IMR-90 (cell line): ENCODE measurements at regions not wholly inside any gene's neighbourhood (a gene's known extent, or its start where the extent isn't known, plus 50 kb on each side); places are given as distances from the start of the nearest gene placed in this dataset.

ENCODE experiments used
- ATAC-seq: fragments of 200-7000 bp; cut with Tn5 transposase; 2 replicates; pipeline ENCODE4 v1.9.1; 2020; ENCODE audit warnings: low read depth, mild to moderate bottlenecking, moderate library complexity
- BruUV-seq: library from RNA; stranded (reverse); fragments of 400-500 nt; replicated peaks from 2 replicates; lab custom pipeline; 2021; lab: Mats Ljungman, UMichigan
- CTCF ChIA-PET: fragments of 300-600 bp; formaldehyde crosslinking; extraction: SDS; loops from one replicate; lab custom pipeline; 2021; ENCODE audit warnings: antibody characterized with exemption; lab: Yijun Ruan, JAX
- POLR2A ChIA-PET: fragments of 300-600 bp; sonication (Branson Sonifier 250); formaldehyde crosslinking; loops from one replicate; lab custom pipeline; 2022; ENCODE audit warnings: antibody characterized with exemption; ENCODE audit not compliant: unreplicated experiment; lab: Charles Lee
- DNase-seq: peaks from one replicate; pipeline ENCODE4 v3.0.0; 2013
- H2AFZ ChIP-seq: replicated peaks from 2 replicates; pipeline ENCODE3; 2013; ENCODE audit warnings: low read length, mild to moderate bottlenecking; ENCODE audit not compliant: poor library complexity
- H2AK5ac ChIP-seq: 2 replicates; pipeline ENCODE4 v1.6.1; 2013; ENCODE audit warnings: low read depth, low read length, inconsistent platforms
- H2AK9ac ChIP-seq: replicated peaks from 2 replicates; pipeline ENCODE3; 2013; ENCODE audit warnings: mild to moderate bottlenecking, low read depth, low read length, moderate library complexity; ENCODE audit not compliant: poor library complexity
- H2BK120ac ChIP-seq: 2 replicates; pipeline ENCODE4 v1.6.1; 2013; ENCODE audit warnings: low read depth, low read length, inconsistent platforms
- H2BK15ac ChIP-seq: 3 replicates; pipeline ENCODE4 v1.6.1; 2013; ENCODE audit warnings: low read depth, low read length, inconsistent platforms
- H2BK20ac ChIP-seq: 2 replicates; pipeline ENCODE4 v1.6.1; 2013; ENCODE audit warnings: low read depth, mild to moderate bottlenecking, inconsistent platforms, low read length, moderate library complexity
- H2BK5ac ChIP-seq: 2 replicates; pipeline ENCODE4 v1.6.1; 2013; ENCODE audit warnings: mild to moderate bottlenecking, low read depth, low read length, inconsistent platforms; ENCODE audit not compliant: poor library complexity, severe bottlenecking
- H3K14ac ChIP-seq: replicated peaks from 2 replicates; pipeline ENCODE4 v1.6.1; 2013; ENCODE audit warnings: low read depth, low read length, inconsistent platforms
- H3K18ac ChIP-seq: 2 replicates; pipeline ENCODE4 v1.6.1; 2013; ENCODE audit warnings: low read depth, low read length, control low read depth
- H3K23ac ChIP-seq: 2 replicates; pipeline ENCODE4 v1.6.1; 2013; ENCODE audit warnings: low read depth, low read length, inconsistent platforms
- H3K27ac ChIP-seq: 2 replicates; pipeline ENCODE4 v1.5.1; 2013; ENCODE audit warnings: mild to moderate bottlenecking, control low read depth, low read length; ENCODE audit not compliant: insufficient read depth
- H3K27me3 ChIP-seq: 2 replicates; pipeline ENCODE4 v1.6.1; 2013; ENCODE audit warnings: low read length; ENCODE audit not compliant: control insufficient read depth, insufficient read depth
- H3K36me3 ChIP-seq: 2 replicates; pipeline ENCODE4 v1.6.1; 2013; ENCODE audit warnings: low read length, mixed read lengths; ENCODE audit not compliant: control insufficient read depth, insufficient read depth
- H3K4ac ChIP-seq: 2 replicates; pipeline ENCODE4 v1.6.1; 2013; ENCODE audit warnings: low read depth, low read length, inconsistent platforms
- H3K4me1 ChIP-seq: 2 replicates; pipeline ENCODE4 v1.6.1; 2013; ENCODE audit warnings: low read length, mixed read lengths; ENCODE audit not compliant: control insufficient read depth, insufficient read depth
- H3K4me2 ChIP-seq: 2 replicates; pipeline ENCODE4 v1.6.1; 2013; ENCODE audit warnings: low read depth, mild to moderate bottlenecking, control low read depth, low read length, moderate library complexity
- H3K4me3 ChIP-seq: 2 replicates; pipeline ENCODE4 v1.5.1; 2013; ENCODE audit warnings: low read depth, mild to moderate bottlenecking, control low read depth, low read length, moderate library complexity; ENCODE audit not compliant: insufficient read depth
- H3K56ac ChIP-seq: 2 replicates; pipeline ENCODE4 v1.6.1; 2013; ENCODE audit warnings: low read length, inconsistent platforms; ENCODE audit not compliant: insufficient read depth; ENCODE audit errors: extremely low read depth
- H3K79me1 ChIP-seq, 2 experiments: 2 replicates each; pipeline ENCODE4 v1.6.1; 2013; ENCODE audit warnings: low read length in 2 of 2, inconsistent platforms in 1 of 2, low read depth in 1 of 2
- H3K9ac ChIP-seq: 2 replicates; pipeline ENCODE4 v1.6.1; 2013; ENCODE audit warnings: low read depth, low read length, control low read depth
- H3K9me1 ChIP-seq: 2 replicates; pipeline ENCODE4 v1.6.1; 2013; ENCODE audit warnings: low read length, inconsistent platforms; ENCODE audit not compliant: insufficient read depth
- H3K9me3 ChIP-seq: 2 replicates; pipeline ENCODE4 v1.6.1; 2013; ENCODE audit warnings: low read length; ENCODE audit not compliant: control insufficient read depth, insufficient read depth
- H4K20me1 ChIP-seq: 2 replicates; pipeline ENCODE4 v1.6.1; 2013; ENCODE audit warnings: low read length, inconsistent platforms; ENCODE audit not compliant: insufficient read depth
- H4K5ac ChIP-seq: 2 replicates; pipeline ENCODE4 v1.6.1; 2013; ENCODE audit warnings: mild to moderate bottlenecking, low read depth, low read length, control low read depth
- H4K8ac ChIP-seq, 2 experiments: 2 replicates each; pipeline ENCODE4 v1.6.1; 2013; ENCODE audit warnings: low read depth in 2 of 2, low read length in 2 of 2, control low read depth in 1 of 2, inconsistent platforms in 1 of 2
- H4K91ac ChIP-seq: 2 replicates; pipeline ENCODE4 v1.6.1; 2013; ENCODE audit warnings: low read depth, low read length, inconsistent platforms; ENCODE audit not compliant: insufficient read depth
- BHLHE40 ChIP-seq: fragments of 150-350 bp; IDR thresholded peaks from 2 replicates; pipeline ENCODE4 v1.6.1; 2016; ENCODE audit warnings: mild to moderate bottlenecking, low read depth, low read length
- FOS ChIP-seq: fragments of 150-350 bp; IDR thresholded peaks from 2 replicates; pipeline ENCODE4 v1.6.1; 2016; ENCODE audit warnings: low read depth, low read length
- MAFK ChIP-seq: IDR thresholded peaks from 2 replicates; pipeline ENCODE4 v1.6.1; 2012; ENCODE audit warnings: low read depth, low read length, improper control_type of control experiment
- MAZ ChIP-seq: IDR thresholded peaks from 2 replicates; pipeline ENCODE4 v1.6.1; 2012; ENCODE audit warnings: low read depth, mild to moderate bottlenecking, low read length, improper control_type of control experiment, moderate library complexity, borderline replicate concordance
- RAD21 ChIP-seq: IDR thresholded peaks from 2 replicates; pipeline ENCODE4 v1.6.1; 2012; ENCODE audit warnings: low read length, improper control_type of control experiment
- RCOR1 ChIP-seq: IDR thresholded peaks from 2 replicates; pipeline ENCODE4 v1.6.1; 2012; ENCODE audit warnings: mild to moderate bottlenecking, low read length, improper control_type of control experiment; ENCODE audit not compliant: insufficient replicate concordance
- RFX5 ChIP-seq: IDR thresholded peaks from 2 replicates; pipeline ENCODE4 v1.8.0; 2012; ENCODE audit warnings: low read depth, mild to moderate bottlenecking, low read length, moderate library complexity
- SMC3 ChIP-seq: fragments of 150-350 bp; IDR thresholded peaks from 2 replicates; pipeline ENCODE4 v1.6.1; 2016; ENCODE audit warnings: low read depth, mild to moderate bottlenecking, antibody characterized with exemption, low read length, moderate library complexity
- WGBS, 2 experiments: methylation state at CpG; one replicate each; pipeline versions ENCODE4 v1.1.5 to v1.1.7; 2013; ENCODE audit warnings: missing lambda C conversion rate in 2 of 2; ENCODE audit not compliant: insufficient read length in 1 of 2; ENCODE audit errors: extremely low coverage in 2 of 2; 5-methylcytosine and 5-hydroxymethylcytosine counted together
- dilution Hi-C: fragments of 300-500 bp; cut with HindIII; formaldehyde crosslinking; loops from one replicate; pipeline ENCODE4 v1.14.3; 2018; ENCODE audit warnings: low sequenced_read_pairs; ENCODE audit not compliant: unreplicated experiment
- in situ Hi-C: fragments of 300-500 bp; cut with MboI; formaldehyde crosslinking; loops from 3 replicates; pipeline ENCODE4 v1.14.3; 2019; ENCODE audit warnings: low sequenced_read_pairs, inconsistent platforms, mixed read lengths
- intact Hi-C: fragments of 100-400 bp; cut with micrococcal nuclease; formaldehyde crosslinking; loops from 2 replicates; pipeline ENCODE4 v1.10.0; 2022
- TF ChIP-seq, protein P1 (sequence below): conservative IDR thresholded peaks from 2 replicates; pipeline ENCODE4 v1.5.1; 2012; ENCODE audit warnings: mild to moderate bottlenecking, low read depth, low read length, improper control_type of control experiment
- TF ChIP-seq, protein P2 (sequence below): fragments of 150-350 bp; IDR thresholded peaks from 2 replicates; pipeline ENCODE4 v1.6.1; 2016; ENCODE audit warnings: low read depth, mild to moderate bottlenecking, low read length, moderate library complexity, borderline replicate concordance
- TF ChIP-seq, protein P3 (sequence below): fragments of 150-350 bp; IDR thresholded peaks from 2 replicates; pipeline ENCODE4 v1.6.1; 2017; ENCODE audit warnings: mild to moderate bottlenecking, antibody characterized with exemption, low read length, low read depth

DNA sequence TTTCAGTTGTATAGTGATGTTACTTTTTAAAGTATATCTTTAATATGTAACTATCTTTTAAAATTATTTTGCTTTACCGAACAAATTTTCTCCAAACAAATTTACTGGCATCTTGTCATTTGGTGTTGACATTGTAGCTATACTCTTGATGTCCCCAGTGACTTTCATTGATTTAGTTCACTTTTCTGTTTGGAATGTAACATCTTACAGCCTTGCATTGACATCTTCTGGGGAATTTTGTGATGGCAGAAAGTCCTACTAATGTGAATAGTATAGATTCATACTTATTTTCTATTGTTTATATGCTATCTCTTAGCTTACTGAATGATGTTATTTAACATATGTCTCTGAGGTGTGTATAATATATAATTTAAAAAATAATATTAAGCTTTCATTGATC is 800.9 kb upstream of the ATXN8OS start:
- Histone ChIP-seq H2BK120ac (no peak overlapping the region), H3K18ac (no peak overlapping the region), H3K79me1 (no peaks in the 10 kb centered on the region), H4K5ac (no peak overlapping the region), H2BK20ac (no peak overlapping the region), H3K27ac (no peak overlapping the region), H3K9me1 (no peaks in the 10 kb centered on the region), H3K14ac (no peak overlapping the region), H3K4me1 (no peaks in the 10 kb centered on the region), H3K9ac (no peak overlapping the region), H3K4me3 (no peak overlapping the region), H2AFZ (no peak overlapping the region), H3K4me2 (no peak overlapping the region), H4K8ac (no peak overlapping the region), H2AK5ac (no peak overlapping the region), H2BK5ac (no peak overlapping the region), H3K23ac (no peak overlapping the region), H3K27me3 (no peaks in the 10 kb centered on the region), H4K91ac (no peak overlapping the region), H3K56ac (no peak overlapping the region), H4K20me1 (no peaks in the 10 kb centered on the region), H3K4ac (no peak overlapping the region), H3K9me3 (no peaks in the 10 kb centered on the region), H2AK9ac (no peak overlapping the region), H3K36me3 (no peaks in the 10 kb centered on the region), H2BK15ac (no peak overlapping the region)
- in situ Hi-C loops: no loop called here
- ChIA-PET POLR2A (no interaction called here), CTCF (no interaction called here)
- no TSS peak for BruUV-seq
- dilution Hi-C loops: no loop called here
- no CpG with 5 or more reads among the region's 1 CpG for WGBS, 2 experiments
- DNase-seq (no peak), ATAC-seq (no peak)
- intact Hi-C loops: no loop called here
- TF ChIP-seq SMC3 (no peak), RFX5 (no peak), BHLHE40 (no peak), RCOR1 (no peak), MAFK (no peak), MAZ (no peak), RAD21 (no peak), FOS (no peak)
- TF ChIP-seq, protein P1, sequence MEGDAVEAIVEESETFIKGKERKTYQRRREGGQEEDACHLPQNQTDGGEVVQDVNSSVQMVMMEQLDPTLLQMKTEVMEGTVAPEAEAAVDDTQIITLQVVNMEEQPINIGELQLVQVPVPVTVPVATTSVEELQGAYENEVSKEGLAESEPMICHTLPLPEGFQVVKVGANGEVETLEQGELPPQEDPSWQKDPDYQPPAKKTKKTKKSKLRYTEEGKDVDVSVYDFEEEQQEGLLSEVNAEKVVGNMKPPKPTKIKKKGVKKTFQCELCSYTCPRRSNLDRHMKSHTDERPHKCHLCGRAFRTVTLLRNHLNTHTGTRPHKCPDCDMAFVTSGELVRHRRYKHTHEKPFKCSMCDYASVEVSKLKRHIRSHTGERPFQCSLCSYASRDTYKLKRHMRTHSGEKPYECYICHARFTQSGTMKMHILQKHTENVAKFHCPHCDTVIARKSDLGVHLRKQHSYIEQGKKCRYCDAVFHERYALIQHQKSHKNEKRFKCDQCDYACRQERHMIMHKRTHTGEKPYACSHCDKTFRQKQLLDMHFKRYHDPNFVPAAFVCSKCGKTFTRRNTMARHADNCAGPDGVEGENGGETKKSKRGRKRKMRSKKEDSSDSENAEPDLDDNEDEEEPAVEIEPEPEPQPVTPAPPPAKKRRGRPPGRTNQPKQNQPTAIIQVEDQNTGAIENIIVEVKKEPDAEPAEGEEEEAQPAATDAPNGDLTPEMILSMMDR: no peak
- TF ChIP-seq, protein P2, sequence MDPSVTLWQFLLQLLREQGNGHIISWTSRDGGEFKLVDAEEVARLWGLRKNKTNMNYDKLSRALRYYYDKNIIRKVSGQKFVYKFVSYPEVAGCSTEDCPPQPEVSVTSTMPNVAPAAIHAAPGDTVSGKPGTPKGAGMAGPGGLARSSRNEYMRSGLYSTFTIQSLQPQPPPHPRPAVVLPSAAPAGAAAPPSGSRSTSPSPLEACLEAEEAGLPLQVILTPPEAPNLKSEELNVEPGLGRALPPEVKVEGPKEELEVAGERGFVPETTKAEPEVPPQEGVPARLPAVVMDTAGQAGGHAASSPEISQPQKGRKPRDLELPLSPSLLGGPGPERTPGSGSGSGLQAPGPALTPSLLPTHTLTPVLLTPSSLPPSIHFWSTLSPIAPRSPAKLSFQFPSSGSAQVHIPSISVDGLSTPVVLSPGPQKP: no peak
- TF ChIP-seq, protein P3, sequence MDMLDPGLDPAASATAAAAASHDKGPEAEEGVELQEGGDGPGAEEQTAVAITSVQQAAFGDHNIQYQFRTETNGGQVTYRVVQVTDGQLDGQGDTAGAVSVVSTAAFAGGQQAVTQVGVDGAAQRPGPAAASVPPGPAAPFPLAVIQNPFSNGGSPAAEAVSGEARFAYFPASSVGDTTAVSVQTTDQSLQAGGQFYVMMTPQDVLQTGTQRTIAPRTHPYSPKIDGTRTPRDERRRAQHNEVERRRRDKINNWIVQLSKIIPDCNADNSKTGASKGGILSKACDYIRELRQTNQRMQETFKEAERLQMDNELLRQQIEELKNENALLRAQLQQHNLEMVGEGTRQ: no peak
